GM18508 (cell line): ENCODE measurements at regions not wholly inside any gene's neighbourhood (a gene's known extent, or its start where the extent isn't known, plus 50 kb on each side); places are given as distances from the start of the nearest gene placed in this dataset.

ENCODE experiments used
- ATAC-seq: cut with Tn5 transposase; IDR thresholded peaks from one replicate; pipeline ENCODE4 v1.9.1; 2021; ENCODE audit warnings: moderate number of reproducible peaks; ENCODE audit not compliant: insufficient read depth, unreplicated experiment

- no peak for ATAC-seq
Observed at GRCh38 chr14:40618225-40618898, 988.3 kb upstream of the LRFN5 start.

GRCh38 chr14:40616579-40616978 is 990.1 kb upstream of the LRFN5 start:
- ATAC-seq, result no peak

GRCh38 chr14:40601063-40601462 is 1005.6 kb upstream of the LRFN5 start:
- ATAC-seq, result no peak

GRCh38 chr14:40599725-40600124 is 1007.0 kb upstream of the LRFN5 start:
- ATAC-seq, result no peak

- no peak for ATAC-seq
Observed at GRCh38 chr14:40581264-40581663, 1025.4 kb upstream of the LRFN5 start.

- ATAC-seq, result no peak
Observed at GRCh38 chr14:40576880-40577478, 1029.7 kb upstream of the LRFN5 start.

GRCh38 chr14:40574780-40575179 is 1031.9 kb upstream of the LRFN5 start:
- no peak for ATAC-seq

- ATAC-seq, result no peak
Observed at GRCh38 chr14:40525314-40525713, 1081.4 kb upstream of the LRFN5 start.

- no peak for ATAC-seq
Observed at GRCh38 chr14:40523123-40523522, 1083.6 kb upstream of the LRFN5 start.

GRCh38 chr14:40494483-40494882 is 1062.2 kb upstream of the FBXO33 start:
- ATAC-seq, result no peak

- no peak for ATAC-seq
Observed at GRCh38 chr14:40487824-40488223, 1055.6 kb upstream of the FBXO33 start.

GRCh38 chr14:40485688-40486087 is 1053.5 kb upstream of the FBXO33 start:
- ATAC-seq, result no peak

GRCh38 chr14:40476005-40476404 is 1043.8 kb upstream of the FBXO33 start:
- ATAC-seq, result no peak

- ATAC-seq, result no peak
Observed at GRCh38 chr14:40467969-40468368, 1035.7 kb upstream of the FBXO33 start.

- no peak for ATAC-seq
Observed at GRCh38 chr14:40464531-40464930, 1032.3 kb upstream of the FBXO33 start.

- ATAC-seq, result no peak
Observed at GRCh38 chr14:40463886-40464285, 1031.7 kb upstream of the FBXO33 start.

GRCh38 chr14:40452674-40453073 is 1020.4 kb upstream of the FBXO33 start:
- ATAC-seq, result no peak

- no peak for ATAC-seq
Observed at GRCh38 chr14:40447017-40447416, 1014.8 kb upstream of the FBXO33 start.

GRCh38 chr14:40445020-40445419 is 1012.8 kb upstream of the FBXO33 start:
- ATAC-seq, result no peak

- no peak for ATAC-seq
Observed at GRCh38 chr14:40436551-40436950, 1004.3 kb upstream of the FBXO33 start.

- peak; percentile 53 for ATAC-seq
Observed at GRCh38 chr14:40417777-40418401, 985.7 kb upstream of the FBXO33 start.

- no peak for ATAC-seq
Observed at GRCh38 chr14:40416565-40416964, 984.3 kb upstream of the FBXO33 start.
